NAMALWA (cell line): ENCODE measurements at regions not wholly inside any gene's neighbourhood (a gene's known extent, or its start where the extent isn't known, plus 50 kb on each side); places are given as distances from the start of the nearest gene placed in this dataset.

Source experiments
- DNase-seq: peaks from one replicate; pipeline ENCODE4 v3.0.0-alpha.2; 2015; ENCODE audit warnings: low spot score

DNA sequence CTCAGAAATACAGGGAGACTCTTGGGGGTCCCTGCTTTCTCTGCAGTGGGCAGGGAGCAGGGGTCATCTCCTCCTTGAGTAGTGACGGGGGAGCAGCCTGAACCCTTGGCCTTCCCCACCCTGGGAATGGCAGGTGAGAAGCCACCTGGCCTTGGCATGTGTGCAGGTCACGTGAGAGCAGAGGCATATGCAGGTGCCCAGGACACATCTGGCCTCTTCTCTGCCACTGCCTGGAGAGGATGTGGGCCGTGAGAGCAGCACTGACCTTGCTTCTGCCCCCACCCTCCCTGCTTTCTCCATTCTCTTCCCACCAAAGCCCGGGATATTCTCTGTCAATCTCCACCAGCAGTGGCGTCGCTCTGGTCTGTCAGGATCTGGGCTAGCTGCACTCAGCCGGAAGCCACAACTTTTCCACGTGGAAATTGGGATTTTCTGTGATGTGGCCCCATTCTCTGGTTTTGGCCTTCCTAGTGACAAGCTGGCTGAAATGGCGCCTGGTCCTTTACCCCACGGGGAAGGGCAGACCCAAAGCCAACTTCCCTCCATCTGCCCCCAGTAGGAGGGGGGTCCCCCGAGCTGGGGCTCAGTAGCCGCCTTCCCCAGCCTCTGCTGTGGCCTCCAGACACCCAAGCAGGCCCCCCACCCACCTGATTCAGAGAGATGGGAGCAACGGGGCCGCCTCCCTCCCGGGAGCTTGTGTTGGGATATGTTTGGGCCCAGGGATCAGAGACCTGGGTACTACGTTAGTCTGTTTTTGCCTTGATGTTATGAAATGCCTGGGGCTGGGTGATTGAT is 70.4 kb upstream of the FCN1 start:
- DNase-seq, result no peak

DNA sequence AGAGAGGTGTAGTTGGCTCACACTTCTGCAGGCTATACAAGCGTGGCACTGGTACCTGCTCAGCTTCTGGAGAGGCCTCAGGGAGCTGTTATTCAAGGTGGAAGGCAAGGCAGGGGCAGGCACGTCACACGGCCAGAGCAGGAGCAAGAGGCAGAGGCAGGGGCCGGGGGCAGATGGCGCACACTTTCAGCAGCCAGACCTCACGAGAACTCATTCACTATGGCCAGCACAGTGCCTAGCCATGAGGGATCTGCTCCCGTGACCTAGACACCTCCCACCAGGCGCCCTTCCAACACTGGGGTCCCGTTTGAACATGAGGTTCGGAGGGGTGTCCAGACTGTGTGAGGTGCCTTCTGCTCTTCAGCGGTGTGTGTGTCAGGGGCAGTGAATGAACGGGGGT is 71.0 kb upstream of the FCN1 start:
- no peak for DNase-seq

DNA sequence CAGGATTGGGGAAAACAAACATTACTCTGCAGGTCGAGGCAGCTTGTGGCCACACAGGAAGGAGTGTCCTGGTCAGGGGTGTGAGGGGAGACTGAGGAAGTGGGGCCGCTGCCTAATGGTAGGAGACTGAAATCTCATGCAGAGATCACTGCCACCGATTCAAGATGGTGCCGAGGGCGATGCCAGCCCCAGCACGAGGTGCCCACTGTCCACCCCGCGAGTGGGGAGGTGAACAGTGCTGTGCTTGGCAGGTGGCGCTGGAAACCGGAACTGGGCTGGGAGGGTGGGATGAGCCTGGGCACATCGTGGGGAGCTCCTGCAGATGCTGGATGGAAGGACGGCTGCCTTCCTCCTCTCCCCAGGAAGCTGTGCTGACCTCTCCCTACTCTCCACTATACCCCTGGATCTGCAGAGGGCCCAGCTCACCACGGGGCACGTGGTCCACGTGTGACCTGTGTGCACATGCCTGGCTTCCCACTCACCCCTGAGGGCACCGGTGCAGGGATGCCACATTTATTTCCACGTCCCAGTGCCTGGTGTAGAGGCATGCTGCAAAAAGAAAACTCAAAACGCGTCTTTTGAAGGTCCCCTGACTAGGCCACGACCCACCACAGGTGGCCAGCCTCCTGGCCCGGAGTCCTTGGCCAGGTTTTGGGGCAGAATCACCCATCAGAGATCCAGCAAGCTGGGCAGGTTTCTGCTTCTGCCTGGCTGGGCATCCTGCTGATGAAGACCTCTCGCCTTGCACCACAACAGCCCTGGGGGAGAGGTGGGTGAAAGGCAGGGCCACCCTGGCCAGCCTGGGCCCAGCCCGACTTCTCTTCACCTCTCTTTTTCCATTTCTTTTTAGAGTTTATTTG is 71.7 kb upstream of the FCN1 start:
- DNase-seq, result no peak

DNA sequence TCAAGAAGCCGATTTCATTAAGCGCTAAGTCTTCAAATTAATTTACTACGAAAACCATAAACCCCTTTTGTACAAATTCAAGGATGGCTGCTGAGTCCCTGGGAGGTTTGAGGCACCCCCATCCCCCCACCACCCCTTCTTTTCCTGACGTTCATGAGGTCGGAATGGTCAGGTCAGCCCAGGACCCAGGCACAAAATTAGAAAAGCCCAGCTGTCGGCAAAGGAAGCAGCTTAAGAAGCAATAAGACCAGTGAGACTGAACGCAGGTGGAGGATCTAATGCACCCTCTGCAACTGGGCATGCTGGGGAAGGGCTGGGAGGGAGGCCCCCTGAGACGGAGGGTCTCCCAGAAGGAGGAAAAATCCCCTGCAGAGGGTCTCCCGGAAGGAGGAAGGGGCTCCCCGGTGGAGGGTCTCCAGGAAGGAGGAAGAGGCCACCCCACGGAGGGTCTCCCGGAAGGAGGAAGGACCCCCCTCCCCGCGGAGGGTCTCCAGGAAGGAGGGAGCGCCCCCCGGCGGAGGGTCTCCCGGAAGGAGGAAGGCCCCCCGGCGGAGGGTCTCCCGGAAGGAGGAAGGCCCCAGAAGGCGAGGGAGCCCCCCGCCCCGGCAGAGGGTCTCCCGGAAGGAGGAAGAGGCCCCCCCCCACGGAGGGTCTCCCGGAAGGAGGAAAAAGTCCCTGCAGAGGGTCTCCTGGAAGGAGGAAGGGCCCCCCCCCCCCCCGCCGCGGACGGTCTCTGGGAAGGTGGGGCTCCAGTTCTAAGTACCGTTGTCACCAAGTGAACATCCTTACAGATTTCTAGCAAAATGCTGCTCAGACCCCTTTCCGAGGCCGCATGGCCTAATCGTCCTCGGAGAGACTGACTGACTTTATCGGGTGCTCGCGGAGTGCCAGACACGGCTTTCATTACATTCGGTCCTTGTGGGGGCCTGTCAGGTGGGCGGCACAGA is 74.4 kb upstream of the FCN1 start:
- DNase-seq, result no peak

DNA sequence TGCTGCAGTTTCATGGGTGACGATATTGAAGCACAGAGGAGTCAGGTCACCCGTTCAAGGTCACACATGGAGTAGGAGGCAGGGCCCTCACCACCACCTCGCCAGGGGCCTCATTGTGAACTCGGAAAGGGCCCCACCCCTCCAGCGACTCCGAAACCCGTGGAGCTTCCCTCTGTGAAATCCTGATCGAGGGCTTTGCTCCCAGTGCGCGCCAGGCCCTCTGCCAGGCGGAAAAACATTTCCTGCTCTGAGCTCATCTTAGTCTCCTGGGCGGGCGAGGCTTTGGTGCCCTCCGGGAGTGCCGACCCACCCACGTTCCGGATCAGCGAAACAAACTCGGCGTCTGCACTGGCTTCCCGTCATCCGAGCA is 75.0 kb upstream of the FCN1 start:
- no peak for DNase-seq

DNA sequence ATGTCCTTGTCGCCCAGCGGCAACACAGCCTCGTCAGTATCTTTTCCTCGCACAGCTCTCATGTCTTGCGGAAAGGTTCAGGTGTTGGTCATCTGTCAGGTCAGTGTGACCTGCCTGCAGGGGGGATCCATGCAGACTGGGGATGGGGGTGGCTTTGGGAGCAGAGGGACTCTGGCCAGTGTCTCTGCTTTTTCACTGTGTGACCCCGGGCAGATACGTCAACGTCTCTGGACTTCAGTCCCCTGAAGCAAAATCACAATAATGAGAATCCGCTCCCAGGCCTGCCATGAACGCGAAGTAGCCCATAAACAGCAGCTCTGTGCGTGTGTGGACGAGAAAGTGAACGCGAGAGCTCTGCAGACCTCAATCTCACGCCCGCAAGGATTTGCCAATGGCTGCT is 75.7 kb upstream of the FCN1 start:
- DNase-seq, result no peak

DNA sequence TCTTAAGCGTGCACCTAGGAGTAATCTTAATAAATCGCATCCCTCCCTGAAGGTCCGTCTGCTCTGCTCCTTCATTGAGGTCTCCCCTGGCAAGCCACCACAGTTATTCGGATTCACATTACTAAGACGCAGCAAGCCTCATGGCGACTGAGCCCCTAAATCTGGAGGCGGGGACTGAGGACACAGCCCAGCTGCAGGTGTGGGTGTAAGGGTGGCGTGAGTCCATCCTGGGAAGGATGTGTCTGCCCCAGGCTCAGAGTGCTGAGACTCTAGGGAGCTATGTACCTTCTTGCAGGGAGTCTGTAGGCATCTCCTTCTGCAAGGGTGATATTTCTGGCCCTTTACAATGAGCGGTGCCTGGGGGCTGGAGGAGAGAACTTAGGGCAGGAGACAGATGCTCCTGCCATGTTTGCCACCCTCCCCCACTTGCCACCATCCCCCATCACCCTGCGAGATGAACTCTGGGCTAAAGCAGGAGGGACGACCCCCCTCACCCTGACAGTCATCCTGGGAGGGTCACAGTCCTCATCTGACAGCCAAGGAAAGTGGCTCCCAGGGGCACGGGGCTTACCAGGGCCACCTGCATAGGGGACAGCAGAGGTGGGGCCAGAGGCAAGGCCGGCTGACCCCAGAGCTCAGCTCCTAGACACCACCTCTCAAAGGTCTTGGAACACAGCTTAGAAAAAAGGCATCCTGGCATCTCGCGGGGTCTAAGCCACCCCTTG is 76.4 kb upstream of the FCN1 start:
- DNase-seq, result no peak

DNA sequence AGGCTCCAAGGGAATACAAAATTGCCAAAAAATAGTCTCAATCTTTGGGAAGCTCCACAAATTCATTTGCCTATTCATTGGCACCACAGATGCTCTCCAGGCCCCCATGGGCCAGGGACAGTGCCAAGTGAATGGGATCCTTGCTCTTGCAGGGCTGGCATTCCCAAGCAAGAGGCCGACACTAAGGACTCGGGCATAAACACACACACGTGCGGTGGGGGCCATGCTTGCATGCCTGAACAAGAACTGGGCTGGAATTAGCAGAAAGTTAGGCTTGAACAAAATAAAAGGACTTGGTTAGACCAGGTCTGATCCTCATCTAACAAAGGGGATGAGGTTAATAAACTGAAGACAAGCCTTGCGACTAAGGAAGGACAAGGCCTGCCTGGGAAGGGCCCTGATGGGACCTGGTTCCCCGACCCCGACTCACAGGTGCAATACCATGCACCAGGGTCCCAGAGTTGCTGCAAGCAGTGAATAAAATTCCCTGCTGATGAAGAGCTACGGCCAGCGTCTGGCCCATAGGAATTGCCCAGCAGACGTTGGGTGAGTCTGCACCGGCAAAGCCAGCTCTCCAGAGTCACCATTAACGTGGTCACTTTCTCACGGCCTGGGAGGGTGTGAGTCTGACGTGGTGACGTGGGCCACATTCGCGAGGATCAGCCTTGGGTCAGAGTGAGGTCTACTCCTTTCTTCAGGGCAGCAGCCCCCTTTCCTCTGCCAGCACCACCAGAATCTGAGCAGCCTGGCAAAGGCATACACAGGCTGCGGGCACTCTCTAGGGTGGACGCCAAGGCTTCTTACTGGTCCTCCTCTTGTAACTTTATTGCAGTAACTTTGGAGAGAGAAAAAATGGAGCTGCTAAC is 77.4 kb upstream of the FCN1 start:
- DNase-seq, result no peak

DNA sequence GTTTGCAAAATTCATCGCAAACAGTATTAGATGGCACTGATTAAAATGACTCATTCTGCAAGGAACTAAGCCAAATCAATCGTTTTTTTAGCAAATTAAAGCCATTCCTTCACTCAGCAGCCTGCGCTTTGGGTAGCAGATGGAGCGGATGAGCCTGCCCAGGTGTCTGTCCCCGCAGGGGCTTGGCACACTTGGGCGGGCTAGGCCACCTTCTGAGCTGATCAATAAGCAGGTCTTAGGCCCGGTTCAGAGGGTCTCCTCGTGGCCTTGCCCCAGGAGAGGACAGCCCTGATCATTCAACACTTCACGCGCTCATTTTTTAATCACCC is 78.0 kb upstream of the FCN1 start:
- no peak for DNase-seq

DNA sequence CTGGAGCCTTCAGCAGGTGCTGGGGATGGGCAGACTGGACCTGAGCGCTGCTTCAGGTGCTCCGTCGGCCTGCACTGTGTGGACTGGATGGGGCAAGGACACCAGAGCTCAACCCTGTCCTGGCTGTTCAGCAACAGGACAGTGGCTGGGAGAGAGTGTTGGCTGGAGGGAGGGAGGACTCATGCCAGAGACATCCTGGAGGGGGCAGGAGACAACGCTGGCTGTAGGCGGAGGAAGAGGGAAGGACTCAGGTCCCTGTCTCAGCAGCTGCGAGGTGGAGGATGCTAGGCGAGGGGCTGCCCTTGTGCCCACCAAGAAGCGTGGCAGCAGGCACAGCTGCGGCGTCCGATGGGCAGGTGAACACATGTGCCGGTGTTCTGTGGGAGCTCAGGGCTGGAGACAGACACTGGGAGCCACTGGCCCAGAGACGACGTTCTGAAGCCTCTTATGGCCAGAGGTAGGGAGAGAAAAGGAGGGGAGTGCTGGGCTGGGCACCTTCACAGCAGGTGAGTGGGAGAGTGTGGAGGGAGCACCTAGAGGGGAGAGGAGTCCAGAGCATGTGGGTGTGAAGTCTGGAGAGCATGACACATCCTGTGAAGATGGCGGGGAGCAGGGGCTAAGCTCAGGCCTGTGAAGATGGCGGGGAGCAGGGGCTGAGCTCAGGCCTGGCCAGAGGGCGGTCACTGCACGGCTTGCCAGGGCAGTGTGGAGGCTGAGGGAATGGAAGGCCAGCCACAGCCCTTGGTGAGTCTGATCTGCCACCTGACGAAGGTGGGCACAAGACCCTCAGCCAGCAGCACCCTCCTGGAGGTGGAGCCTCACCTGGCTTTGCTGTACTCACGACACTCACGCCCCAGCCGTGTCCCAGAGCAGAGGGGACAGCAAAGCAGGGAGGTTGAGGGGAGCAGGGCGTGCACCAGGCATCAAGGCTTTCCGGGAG is 79.1 kb upstream of the FCN1 start:
- no peak for DNase-seq

DNA sequence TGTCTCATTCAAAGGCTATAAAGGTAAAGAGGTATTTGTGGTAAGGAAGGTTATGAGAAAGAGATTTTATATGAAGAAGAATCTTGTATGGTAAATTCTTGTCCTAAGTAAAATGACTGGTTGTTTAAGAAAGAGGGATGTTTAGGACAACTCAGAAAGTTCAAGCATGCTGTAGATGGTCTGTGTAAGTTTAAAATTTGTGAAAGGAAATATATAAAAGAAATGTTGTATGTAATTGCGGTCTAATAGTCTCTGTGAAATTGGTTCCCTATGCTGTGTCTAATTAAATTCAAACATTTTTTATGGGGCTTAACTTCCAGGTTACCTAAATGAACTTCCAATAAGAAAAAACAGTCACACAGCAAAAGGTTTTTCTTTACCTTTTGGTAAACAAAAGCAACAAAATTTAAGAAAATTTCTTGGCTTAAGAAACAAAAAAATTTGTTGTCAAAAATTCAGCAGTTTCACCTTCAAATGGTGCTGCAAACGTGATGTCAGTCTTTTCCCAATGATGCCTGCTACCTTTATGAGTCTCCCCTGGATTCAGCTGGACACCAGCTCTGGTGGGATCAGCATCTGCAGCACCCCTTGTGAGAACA is 83.0 kb upstream of the FCN1 start:
- DNase-seq, result no peak

DNA sequence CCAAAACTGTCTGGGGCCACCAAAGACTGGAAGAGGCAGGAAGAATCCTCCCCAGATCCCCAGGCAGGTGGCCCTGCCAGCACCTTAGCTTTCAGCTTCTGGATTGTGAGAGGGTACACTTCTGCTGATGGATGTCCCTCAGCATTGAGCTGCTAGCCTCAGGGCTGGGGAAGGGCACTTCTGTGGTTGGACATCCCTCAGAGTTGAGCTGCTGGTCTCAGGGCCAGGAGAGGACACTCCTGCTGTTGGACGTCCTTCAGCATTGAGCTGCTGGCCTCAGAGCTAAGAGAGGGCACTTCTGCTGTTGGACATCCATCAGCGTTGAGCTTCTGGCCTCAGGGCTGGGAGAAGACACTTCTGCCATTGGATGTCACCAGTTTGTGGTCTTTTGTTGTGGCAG is 83.8 kb upstream of the FCN1 start:
- no peak for DNase-seq

DNA sequence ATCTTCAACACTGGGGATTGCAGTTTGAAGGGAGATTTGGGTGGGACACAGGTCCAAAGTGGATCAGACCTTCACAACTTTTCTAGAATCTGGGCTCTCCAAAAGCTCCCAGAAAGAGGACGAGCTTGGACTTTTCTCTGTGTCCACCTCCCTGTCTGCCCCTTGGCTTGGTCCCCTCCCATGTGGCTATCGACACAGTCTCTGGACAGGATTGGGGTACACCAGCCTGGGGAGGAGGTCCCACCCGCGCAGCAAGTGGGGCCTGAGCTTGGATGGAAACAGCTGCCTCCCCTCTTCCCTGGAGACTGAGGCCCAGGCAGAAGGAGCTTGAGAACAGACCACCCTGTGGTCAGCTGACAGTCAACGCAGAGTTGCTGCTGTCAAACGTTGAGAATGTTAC is 84.6 kb upstream of the FCN1 start:
- no peak for DNase-seq

DNA sequence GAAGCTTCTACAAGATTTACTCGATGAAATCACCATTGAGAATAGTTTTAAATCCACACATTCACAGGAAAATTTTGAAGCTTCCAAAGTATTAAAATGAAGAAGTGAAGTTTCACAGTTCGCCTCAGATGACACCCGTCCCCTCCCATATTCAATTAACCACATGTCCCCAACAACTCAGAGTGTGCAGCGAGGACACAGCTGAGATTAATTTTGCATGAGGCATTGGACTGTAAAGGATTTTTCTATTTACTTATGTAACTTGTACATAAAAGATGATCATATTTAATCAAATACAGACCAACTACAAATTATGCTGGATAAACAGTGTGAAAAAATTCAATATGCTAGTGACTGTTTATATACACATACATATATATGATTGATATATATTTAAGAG is 84.7 kb upstream of the OLFM1 start:
- no peak for DNase-seq

DNA sequence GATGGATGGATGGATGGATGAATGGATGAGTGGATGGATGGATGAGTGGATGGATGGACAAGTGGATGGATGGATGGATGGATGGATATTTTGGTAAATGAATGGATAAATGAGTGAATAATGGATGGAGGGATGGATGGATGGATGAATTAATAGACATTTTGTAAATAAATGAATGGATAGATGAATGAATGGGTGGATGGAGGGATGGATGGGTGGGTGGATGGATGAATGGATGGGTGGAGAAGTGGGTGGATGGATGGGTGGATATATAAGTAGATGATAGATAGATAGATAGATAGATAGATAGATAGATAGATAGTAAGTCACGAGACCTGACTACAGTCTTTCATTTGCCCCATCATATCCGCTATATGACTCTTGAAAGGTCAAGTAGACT is 82.7 kb upstream of the OLFM1 start:
- no peak for DNase-seq

DNA sequence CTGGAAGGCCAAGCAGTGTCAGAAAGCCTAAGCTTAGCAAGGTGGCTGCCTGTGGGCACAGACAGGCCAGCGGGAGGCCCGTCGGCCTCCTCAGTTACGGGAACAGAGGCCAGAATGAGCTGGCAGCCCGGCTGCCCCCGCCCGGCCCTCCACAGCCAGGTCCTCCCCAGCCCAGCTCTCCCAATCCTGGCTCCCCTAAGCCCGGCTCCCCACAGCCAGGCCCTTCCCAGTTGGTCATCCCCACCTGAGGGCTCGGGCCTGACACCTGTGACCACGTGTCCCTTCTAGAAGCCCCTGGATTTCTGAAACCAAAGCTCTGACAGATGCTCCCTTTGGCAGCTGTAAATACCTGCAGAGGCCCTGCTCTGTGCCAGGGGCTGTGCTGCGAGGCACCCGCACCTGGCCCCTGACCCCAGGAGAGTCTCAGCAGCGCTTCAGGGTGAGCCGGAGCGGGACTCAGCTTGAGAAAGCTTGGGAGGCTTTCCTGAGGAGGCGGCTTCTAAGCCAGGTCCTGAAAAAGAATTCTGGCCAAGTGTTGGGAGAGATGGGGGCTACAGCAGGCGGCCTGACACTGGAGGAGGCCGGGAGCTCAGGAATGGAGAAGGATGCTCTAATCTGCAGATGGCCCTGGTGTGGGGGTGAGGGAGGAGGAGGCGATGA is 80.4 kb upstream of the OLFM1 start:
- no peak for DNase-seq

DNA sequence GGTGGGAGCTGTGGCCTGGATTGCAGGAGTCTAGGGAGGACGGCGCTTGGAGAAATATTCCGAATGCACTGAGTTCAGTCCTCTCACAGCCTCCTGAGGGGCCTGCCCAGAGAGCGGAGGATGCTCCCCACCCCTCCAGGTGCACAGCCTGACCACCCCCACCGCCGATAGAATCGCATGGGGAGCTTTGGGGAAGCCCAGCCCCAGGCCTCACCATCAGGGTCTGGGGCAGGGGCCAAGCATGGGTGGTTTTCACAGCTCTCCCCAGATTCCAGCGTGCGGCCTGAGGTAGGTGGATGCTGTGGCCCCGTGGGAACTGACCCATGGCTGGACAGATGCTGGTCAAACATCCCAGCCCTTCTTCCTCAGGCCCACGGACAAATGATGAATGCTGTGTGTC is 79.9 kb upstream of the OLFM1 start:
- no peak for DNase-seq

DNA sequence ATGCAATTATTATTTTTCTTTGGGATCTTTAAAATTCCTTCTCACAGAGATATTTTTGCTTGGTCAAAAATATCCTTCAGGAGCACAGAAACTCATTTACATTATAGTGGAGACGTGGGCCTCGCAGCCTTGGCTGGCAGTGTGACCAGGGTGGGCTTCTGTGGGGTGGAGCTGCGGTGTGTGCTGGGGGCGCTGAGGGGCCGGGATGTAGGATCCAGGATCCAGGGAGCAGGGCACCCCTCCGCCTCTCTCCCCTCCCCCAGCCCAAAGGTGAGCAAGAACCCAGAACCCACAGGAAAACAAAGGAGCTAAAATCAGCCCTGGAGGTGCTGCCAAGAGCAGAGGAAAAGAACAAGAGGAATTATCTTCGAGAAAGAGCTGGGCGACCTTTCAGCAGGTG is 79.1 kb upstream of the OLFM1 start:
- DNase-seq, result no peak

DNA sequence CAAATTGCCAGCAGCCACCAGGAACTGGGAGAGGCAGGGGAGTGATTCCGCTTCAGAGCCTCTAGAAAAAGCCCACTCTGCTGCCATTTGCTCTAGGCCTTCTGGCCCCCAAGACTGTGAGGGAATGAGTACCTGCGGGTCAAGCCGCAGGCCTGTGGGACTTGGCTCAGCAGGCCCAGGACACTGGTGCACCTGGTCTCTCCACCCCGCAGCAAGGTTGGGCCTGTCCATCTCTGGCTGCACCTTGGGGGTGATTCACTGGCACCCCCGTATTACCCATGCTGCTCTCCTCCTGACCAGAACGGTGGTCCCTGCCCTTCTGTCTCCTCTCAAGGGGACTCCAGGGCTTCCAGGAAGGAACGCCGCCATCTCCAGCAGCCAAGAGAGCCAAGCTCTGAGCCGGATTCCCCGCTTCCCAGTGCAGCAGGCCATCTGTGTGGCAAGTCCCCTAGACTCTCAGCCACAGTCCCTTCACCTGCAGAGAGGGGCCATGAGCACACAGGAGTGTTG is 78.4 kb upstream of the OLFM1 start:
- DNase-seq, result no peak
